ENCODE measurements at regions not wholly inside any gene's neighbourhood (a gene's known extent, or its start where the extent isn't known, plus 50 kb on each side); places are given as distances from the start of the nearest gene placed in this dataset.

GRCh38 chr20:4585104-4585753 is 101.0 kb upstream of the PRNP start:
- TF ChIP-seq CTCF (conservative IDR thresholded peaks at IDR 0.05; ENCODE audit: low read length): no peak
- no peak for TF ChIP-seq EZH2phosphoT487 (IDR thresholded peaks at IDR 0.05; ENCODE audit: borderline replicate concordance, low read depth, low read length)
